CD4-positive, CD25-positive, alpha-beta regulatory T cell (primary cell): ENCODE measurements at regions not wholly inside any gene's neighbourhood (a gene's known extent, or its start where the extent isn't known, plus 50 kb on each side); places are given as distances from the start of the nearest gene placed in this dataset.

Source experiments
- ATAC-seq, 2 donors: fragments of 150-1000 bp; cut with Tn5 transposase; one replicate each; pipeline ENCODE4 v1.10.0; 2021; ENCODE audit warnings: low read depth in 2 of 2, moderate number of reproducible peaks in 2 of 2, moderate library complexity in 1 of 2
- DNase-seq, 3 donors: peaks; one replicate each; pipeline versions ENCODE4 v3.0.0 to v3.0.0-alpha.2; 2012 to 2022; ENCODE audit warnings: mixed read lengths in 1 of 3
- H3K27ac ChIP-seq: one replicate; pipeline ENCODE4 v1.7.0; 2013; ENCODE audit warnings: mild to moderate bottlenecking, low read length; ENCODE audit not compliant: insufficient read depth, poor library complexity, severe bottlenecking
- H3K27me3 ChIP-seq: one replicate; pipeline ENCODE4 v1.7.0; 2013; ENCODE audit warnings: low read length; ENCODE audit not compliant: control insufficient read depth, insufficient read depth
- H3K36me3 ChIP-seq: one replicate; pipeline ENCODE4 v1.7.0; 2013; ENCODE audit warnings: mild to moderate bottlenecking, low read length, moderate library complexity; ENCODE audit not compliant: control insufficient read depth, insufficient read depth
- H3K4me1 ChIP-seq: 2 replicates; pipeline ENCODE4 v1.7.0; 2013; ENCODE audit warnings: mild to moderate bottlenecking, low read length; ENCODE audit not compliant: insufficient read depth, control insufficient read depth, poor library complexity, severe bottlenecking
- H3K4me3 ChIP-seq: one replicate; pipeline ENCODE4 v1.7.0; 2013; ENCODE audit warnings: low read depth, mild to moderate bottlenecking, low read length, moderate library complexity
- H3K9me3 ChIP-seq, 2 experiments: 1 replicate in 1 of 2; 2 replicates in 1 of 2; pipeline ENCODE4 v1.7.0; 2013; ENCODE audit warnings: low read length in 2 of 2, mild to moderate bottlenecking in 1 of 2, moderate library complexity in 1 of 2; ENCODE audit not compliant: control insufficient read depth in 2 of 2
- H3K27ac Mint-ChIP-seq, 3 donors: one replicate each; pipeline ENCODE4 v1.8.0; 2020 to 2022; ENCODE audit warnings: mild to moderate bottlenecking in 3 of 3, mixed read lengths in 3 of 3, moderate library complexity in 2 of 3
- H3K27me3 Mint-ChIP-seq: one replicate; pipeline ENCODE4 v1.8.0; 2022; ENCODE audit warnings: mild to moderate bottlenecking, mixed read lengths
- H3K36me3 Mint-ChIP-seq: one replicate; pipeline ENCODE4 v1.8.0; 2020; ENCODE audit warnings: mixed read lengths
- H3K4me1 Mint-ChIP-seq, 4 donors: one replicate each; pipeline ENCODE4 v1.8.0; 2020 to 2022; ENCODE audit warnings: mixed read lengths in 4 of 4, mild to moderate bottlenecking in 1 of 4
- H3K4me3 Mint-ChIP-seq, 4 donors: one replicate each; pipeline ENCODE4 v1.8.0; 2020 to 2022; ENCODE audit warnings: mild to moderate bottlenecking in 4 of 4, mixed read lengths in 4 of 4, moderate library complexity in 3 of 4
- H3K9me3 Mint-ChIP-seq, 7 donors: one replicate each; pipeline ENCODE4 v1.8.0; 2020 to 2022; ENCODE audit warnings: mixed read lengths in 7 of 7, mild to moderate bottlenecking in 3 of 7, moderate library complexity in 2 of 7

GRCh38 chr1:78340006-78340405 is 150.8 kb upstream of the PTGFR start:
- no peak overlapping the region for H3K27ac Mint-ChIP-seq
- H3K27me3 Mint-ChIP-seq = no peaks in the 10 kb centered on the region
- peaks cover 0 to 3% (median 0%) of the 10 kb centered on the region in 7 donors for H3K9me3 Mint-ChIP-seq
- DNase-seq (no peak), ATAC-seq (no peak)
- Histone ChIP-seq H3K27ac (no peak overlapping the region), H3K4me3 (no peak overlapping the region), H3K27me3 (no peaks in the 10 kb centered on the region), H3K4me1 (no peaks in the 10 kb centered on the region), H3K9me3 (no peaks in the 10 kb centered on the region), H3K36me3 (no peaks in the 10 kb centered on the region)
- H3K4me3 Mint-ChIP-seq = no peak overlapping the region
- no peaks in the 10 kb centered on the region for H3K36me3 Mint-ChIP-seq
- no peaks in the 10 kb centered on the region for H3K4me1 Mint-ChIP-seq

- Histone ChIP-seq H3K27me3 (no peaks in the 10 kb centered on the region), H3K9me3 (no peaks in the 10 kb centered on the region), H3K4me3 (no peak overlapping the region), H3K4me1 (no peaks in the 10 kb centered on the region), H3K27ac (no peak overlapping the region), H3K36me3 (no peaks in the 10 kb centered on the region)
- no peak for DNase-seq
- no peak overlapping the region for H3K27ac Mint-ChIP-seq
- no peaks in the 10 kb centered on the region for H3K4me1 Mint-ChIP-seq
- peaks cover 0 to 3% (median 0%) of the 10 kb centered on the region in 7 donors for H3K9me3 Mint-ChIP-seq
- no peaks in the 10 kb centered on the region for H3K36me3 Mint-ChIP-seq
- H3K4me3 Mint-ChIP-seq = no peak overlapping the region
- no peak for ATAC-seq
- H3K27me3 Mint-ChIP-seq = peaks cover 8% of the 10 kb centered on the region
Measured at GRCh38 chr1:78348496-78349284, 142.1 kb upstream of the PTGFR start.

- DNase-seq (no peak), ATAC-seq (no peak)
- Mint-ChIP-seq H3K4me3 (no peak overlapping the region), H3K27me3 (peaks cover 8% of the 10 kb centered on the region), H3K36me3 (no peaks in the 10 kb centered on the region), H3K9me3 (peaks cover 0 to 3% (median 0%) of the 10 kb centered on the region in 7 donors), H3K4me1 (no peaks in the 10 kb centered on the region), H3K27ac (peak overlapping the region in 1 of 3 donors; percentile 40)
- no peak overlapping the region for H3K4me3 ChIP-seq
- H3K36me3 ChIP-seq = no peaks in the 10 kb centered on the region
- H3K9me3 ChIP-seq = no peaks in the 10 kb centered on the region
- H3K4me1 ChIP-seq = no peaks in the 10 kb centered on the region
- no peaks in the 10 kb centered on the region for H3K27me3 ChIP-seq
- no peak overlapping the region for H3K27ac ChIP-seq
Measured at GRCh38 chr1:78351551-78352216, 139.1 kb upstream of the PTGFR start.

GRCh38 chr1:78355656-78356055 is 135.1 kb upstream of the PTGFR start:
- Mint-ChIP-seq H3K4me3 (no peak overlapping the region), H3K4me1 (no peaks in the 10 kb centered on the region), H3K36me3 (no peaks in the 10 kb centered on the region), H3K27ac (no peak overlapping the region), H3K27me3 (peaks cover 8% of the 10 kb centered on the region), H3K9me3 (peaks cover 0 to 4% (median 0%) of the 10 kb centered on the region in 7 donors)
- Histone ChIP-seq H3K27me3 (no peaks in the 10 kb centered on the region), H3K9me3 (no peaks in the 10 kb centered on the region), H3K36me3 (no peaks in the 10 kb centered on the region), H3K4me1 (no peaks in the 10 kb centered on the region), H3K27ac (no peak overlapping the region), H3K4me3 (no peak overlapping the region)
- no peak for ATAC-seq
- DNase-seq = no peak

- Mint-ChIP-seq H3K36me3 (no peaks in the 10 kb centered on the region), H3K27ac (no peak overlapping the region), H3K4me3 (no peak overlapping the region), H3K27me3 (peaks cover 3% of the 10 kb centered on the region), H3K4me1 (no peaks in the 10 kb centered on the region), H3K9me3 (peaks cover 0 to 4% (median 0%) of the 10 kb centered on the region in 7 donors)
- no peaks in the 10 kb centered on the region for H3K27me3 ChIP-seq
- no peak overlapping the region for H3K27ac ChIP-seq
- H3K9me3 ChIP-seq = no peaks in the 10 kb centered on the region
- ATAC-seq (no peak), DNase-seq (no peak)
- no peaks in the 10 kb centered on the region for H3K4me1 ChIP-seq
- H3K36me3 ChIP-seq = no peaks in the 10 kb centered on the region
- H3K4me3 ChIP-seq = no peak overlapping the region
Measured at GRCh38 chr1:78358165-78358564, 132.6 kb upstream of the PTGFR start.

GRCh38 chr1:78359666-78360065 is 131.1 kb upstream of the PTGFR start:
- no peaks in the 10 kb centered on the region for H3K27me3 Mint-ChIP-seq
- Histone ChIP-seq H3K27me3 (no peaks in the 10 kb centered on the region), H3K4me1 (no peaks in the 10 kb centered on the region)

GRCh38 chr1:78360584-78360983 is 130.2 kb upstream of the PTGFR start:
- H3K36me3 ChIP-seq = no peaks in the 10 kb centered on the region
- H3K4me1 Mint-ChIP-seq = no peaks in the 10 kb centered on the region
- ATAC-seq = no peak
- DNase-seq = no peak
- H3K4me3 ChIP-seq = no peak overlapping the region
- no peaks in the 10 kb centered on the region for H3K36me3 Mint-ChIP-seq
- H3K4me3 Mint-ChIP-seq = no peak overlapping the region
- H3K27ac Mint-ChIP-seq = no peak overlapping the region
- no peaks in the 10 kb centered on the region for H3K27me3 ChIP-seq
- no peaks in the 10 kb centered on the region for H3K9me3 ChIP-seq
- no peaks in the 10 kb centered on the region for H3K4me1 ChIP-seq
- no peak overlapping the region for H3K27ac ChIP-seq
- H3K9me3 Mint-ChIP-seq = peaks cover 0 to 4% (median 0%) of the 10 kb centered on the region in 7 donors
- no peaks in the 10 kb centered on the region for H3K27me3 Mint-ChIP-seq

More at GRCh38 chr1:78359666-78360065, 131.1 kb upstream of the PTGFR start:
- no peaks in the 10 kb centered on the region for H3K36me3 Mint-ChIP-seq
- no peak for DNase-seq
- Histone ChIP-seq H3K4me3 (no peak overlapping the region), H3K36me3 (no peaks in the 10 kb centered on the region), H3K9me3 (no peaks in the 10 kb centered on the region), H3K27ac (no peak overlapping the region)
- no peak for ATAC-seq
- no peak overlapping the region for H3K27ac Mint-ChIP-seq
- no peak overlapping the region for H3K4me3 Mint-ChIP-seq
- no peaks in the 10 kb centered on the region for H3K4me1 Mint-ChIP-seq
- peaks cover 0 to 4% (median 0%) of the 10 kb centered on the region in 7 donors for H3K9me3 Mint-ChIP-seq

- Histone ChIP-seq H3K27me3 (no peaks in the 10 kb centered on the region), H3K27ac (no peak overlapping the region), H3K36me3 (no peaks in the 10 kb centered on the region), H3K4me3 (no peak overlapping the region), H3K9me3 (no peaks in the 10 kb centered on the region), H3K4me1 (no peaks in the 10 kb centered on the region)
- Mint-ChIP-seq H3K4me1 (no peaks in the 10 kb centered on the region), H3K36me3 (no peaks in the 10 kb centered on the region), H3K4me3 (no peak overlapping the region), H3K27ac (no peak overlapping the region), H3K9me3 (peaks cover 0 to 4% (median 0%) of the 10 kb centered on the region in 7 donors), H3K27me3 (no peaks in the 10 kb centered on the region)
- ATAC-seq (no peak), DNase-seq (no peak)
Measured at GRCh38 chr1:78367700-78368099, 123.1 kb upstream of the PTGFR start.
